Fibroblast of mammary gland (primary cell): ENCODE measurements at regions not wholly inside any gene's neighbourhood (a gene's known extent, or its start where the extent isn't known, plus 50 kb on each side); places are given as distances from the start of the nearest gene placed in this dataset.

Source experiments
- DNase-seq: peaks from one replicate; pipeline ENCODE4 v3.0.0-alpha.2; 2010; ENCODE audit warnings: low read depth
- H3K4me3 ChIP-seq: 2 replicates; pipeline ENCODE4 v1.5.1; 2011; ENCODE audit warnings: low read depth, mild to moderate bottlenecking, low read length, moderate library complexity; ENCODE audit not compliant: control insufficient read depth
- TF ChIP-seq, protein P1 (sequence below): conservative IDR thresholded peaks from 2 replicates; pipeline ENCODE4 v1.5.1; 2011; ENCODE audit warnings: low read depth, low read length, inconsistent platforms; ENCODE audit not compliant: control insufficient read depth, insufficient read depth

- TF ChIP-seq, protein P1, sequence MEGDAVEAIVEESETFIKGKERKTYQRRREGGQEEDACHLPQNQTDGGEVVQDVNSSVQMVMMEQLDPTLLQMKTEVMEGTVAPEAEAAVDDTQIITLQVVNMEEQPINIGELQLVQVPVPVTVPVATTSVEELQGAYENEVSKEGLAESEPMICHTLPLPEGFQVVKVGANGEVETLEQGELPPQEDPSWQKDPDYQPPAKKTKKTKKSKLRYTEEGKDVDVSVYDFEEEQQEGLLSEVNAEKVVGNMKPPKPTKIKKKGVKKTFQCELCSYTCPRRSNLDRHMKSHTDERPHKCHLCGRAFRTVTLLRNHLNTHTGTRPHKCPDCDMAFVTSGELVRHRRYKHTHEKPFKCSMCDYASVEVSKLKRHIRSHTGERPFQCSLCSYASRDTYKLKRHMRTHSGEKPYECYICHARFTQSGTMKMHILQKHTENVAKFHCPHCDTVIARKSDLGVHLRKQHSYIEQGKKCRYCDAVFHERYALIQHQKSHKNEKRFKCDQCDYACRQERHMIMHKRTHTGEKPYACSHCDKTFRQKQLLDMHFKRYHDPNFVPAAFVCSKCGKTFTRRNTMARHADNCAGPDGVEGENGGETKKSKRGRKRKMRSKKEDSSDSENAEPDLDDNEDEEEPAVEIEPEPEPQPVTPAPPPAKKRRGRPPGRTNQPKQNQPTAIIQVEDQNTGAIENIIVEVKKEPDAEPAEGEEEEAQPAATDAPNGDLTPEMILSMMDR = no peak
- no peak for DNase-seq
- no peak overlapping the region for H3K4me3 ChIP-seq
Measured at GRCh38 chr13:23514076-23514475, 56.1 kb upstream of the TNFRSF19 start.

DNA sequence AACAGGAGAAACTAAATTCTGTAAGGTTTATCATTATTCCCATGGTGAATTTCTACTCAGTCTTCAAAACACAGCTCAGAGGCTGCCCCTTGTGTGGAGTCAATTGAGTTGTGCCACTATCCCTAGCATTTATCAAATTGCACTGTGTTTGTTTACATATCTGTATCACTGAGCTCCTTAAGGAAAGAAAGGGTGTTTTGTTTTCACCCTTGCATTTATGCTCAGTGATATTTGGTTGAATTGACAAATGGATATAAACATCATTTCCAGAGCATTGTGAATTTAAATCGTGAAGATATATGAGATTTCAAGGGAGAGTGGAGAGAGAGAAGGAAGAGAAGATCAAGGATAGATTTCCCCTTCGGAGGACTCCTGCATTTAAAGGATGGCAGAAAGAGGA is 55.1 kb upstream of the TNFRSF19 start:
- TF ChIP-seq, protein P1 = no peak

DNA sequence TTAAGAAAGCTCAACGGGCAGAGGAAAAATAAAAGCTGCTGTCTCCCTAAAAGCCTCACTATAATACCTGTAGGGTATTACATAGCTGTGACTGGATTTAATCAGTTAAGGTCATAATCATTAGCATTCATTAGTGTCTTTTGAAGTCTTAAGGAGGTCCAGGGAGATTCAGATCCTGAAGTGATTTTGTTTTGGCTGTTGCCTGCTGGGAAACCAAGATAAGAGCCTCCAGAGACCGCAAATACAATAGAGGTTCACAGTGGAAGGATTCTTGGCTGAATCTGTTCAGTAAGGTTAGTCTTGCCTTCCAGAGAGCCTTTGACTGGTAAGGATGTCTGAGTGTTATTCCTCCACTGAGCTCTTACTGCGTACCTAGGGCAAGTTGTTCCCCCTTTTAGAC is 54.0 kb upstream of the TNFRSF19 start:
- DNase-seq = no peak
- TF ChIP-seq, protein P1 = no peak
- H3K4me3 ChIP-seq = no peak overlapping the region

More for the DNA sequence above, 55.1 kb upstream of the TNFRSF19 start:
- DNase-seq = no peak
- no peak overlapping the region for H3K4me3 ChIP-seq

- no peak overlapping the region for H3K4me3 ChIP-seq
- DNase-seq = no peak
- TF ChIP-seq, protein P1 = no peak
Measured at GRCh38 chr13:23516702-23517101, 53.5 kb upstream of the TNFRSF19 start.

DNA sequence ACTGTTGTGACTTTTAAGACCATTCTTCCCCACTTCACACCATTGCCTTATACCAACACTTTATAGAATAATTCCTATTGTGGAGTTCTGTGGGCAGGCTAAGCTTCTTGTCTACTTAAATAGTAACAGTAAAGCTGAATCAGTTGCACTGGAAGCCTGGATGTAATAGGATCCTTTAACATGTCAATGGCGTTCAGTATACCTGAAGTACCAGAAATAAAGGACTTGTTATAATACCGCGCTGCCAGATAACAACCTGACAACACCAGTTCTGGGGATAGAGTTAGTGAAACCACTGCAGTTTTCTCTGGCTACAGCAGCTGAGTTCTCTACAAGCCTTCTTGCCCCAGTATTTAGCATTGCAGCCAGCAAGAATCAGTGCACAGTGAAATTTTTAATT is 52.0 kb upstream of the TNFRSF19 start:
- TF ChIP-seq, protein P1 = no peak
- no peak overlapping the region for H3K4me3 ChIP-seq
- no peak for DNase-seq
